Aorta (tissue), 5 donors: ENCODE measurements at regions not wholly inside any gene's neighbourhood (a gene's known extent, or its start where the extent isn't known, plus 50 kb on each side); places are given as distances from the start of the nearest gene placed in this dataset.

Experiments
- ATAC-seq: fragments of 200-7000 bp; cut with Tn5 transposase; one replicate; pipeline ENCODE4 v1.9.1; 2022; ENCODE audit warnings: moderate library complexity; ENCODE audit not compliant: low FRiP score
- DNase-seq, 2 donors: peaks; one replicate each; pipeline ENCODE4 v3.0.0-alpha.2; 2020
- H3K27ac ChIP-seq, 2 donors: one replicate each; pipeline ENCODE4 v1.5.1; 2013; ENCODE audit warnings: low read length in 2 of 2, mild to moderate bottlenecking in 2 of 2, moderate library complexity in 2 of 2, control low read depth in 1 of 2, inconsistent platforms in 1 of 2, low read depth in 1 of 2
- H3K27me3 ChIP-seq, 2 donors: one replicate each; pipeline ENCODE4 v1.6.1; 2013; ENCODE audit warnings: control low read depth in 1 of 2, low read length in 1 of 2, mild to moderate bottlenecking in 1 of 2, moderate library complexity in 1 of 2; ENCODE audit not compliant: insufficient read depth in 2 of 2, control insufficient read depth in 1 of 2
- H3K36me3 ChIP-seq, 2 donors: one replicate each; pipeline ENCODE4 v1.6.1; 2013; ENCODE audit warnings: control low read depth in 1 of 2, low read length in 1 of 2, mild to moderate bottlenecking in 1 of 2; ENCODE audit not compliant: insufficient read depth in 2 of 2, control insufficient read depth in 1 of 2
- H3K4me1 ChIP-seq, 2 donors: one replicate each; pipeline ENCODE4 v1.6.1; 2013; ENCODE audit warnings: low read length in 2 of 2, control low read depth in 1 of 2, mild to moderate bottlenecking in 1 of 2, moderate library complexity in 1 of 2; ENCODE audit not compliant: insufficient read depth in 2 of 2, control insufficient read depth in 1 of 2
- H3K4me3 ChIP-seq, 2 donors: one replicate each; pipeline ENCODE4 v1.5.1; 2013; ENCODE audit warnings: low read length in 2 of 2, control low read depth in 1 of 2, mild to moderate bottlenecking in 1 of 2
- H3K9me3 ChIP-seq: one replicate; pipeline ENCODE4 v1.6.1; 2013; ENCODE audit warnings: mild to moderate bottlenecking, low read length; ENCODE audit not compliant: control insufficient read depth
- WGBS, 2 donors: extraction: QIAGEN DNeasy Blood & Tissue Kit; methylation state at CpG; one replicate each; pipeline ENCODE4 v1.1.7; 2013; 5-methylcytosine and 5-hydroxymethylcytosine counted together
- intact Hi-C, 2 donors: fragments of 100-400 bp; cut with DNase I; formaldehyde crosslinking; loops; one replicate each; pipeline versions ENCODE4 v1.14.2 to v1.15.0; 2022
- donor health status: healthy with polysubstance abuse.
- donor health status: Bipolar disorder and iron deficiency.
- donor health status: DM: no; HTN: no; CAD: no.
- donor health status: DM: no; HTN: no; CAD: no.
- donor health status: DM: yes; HTN: yes; CAD: no.

DNA sequence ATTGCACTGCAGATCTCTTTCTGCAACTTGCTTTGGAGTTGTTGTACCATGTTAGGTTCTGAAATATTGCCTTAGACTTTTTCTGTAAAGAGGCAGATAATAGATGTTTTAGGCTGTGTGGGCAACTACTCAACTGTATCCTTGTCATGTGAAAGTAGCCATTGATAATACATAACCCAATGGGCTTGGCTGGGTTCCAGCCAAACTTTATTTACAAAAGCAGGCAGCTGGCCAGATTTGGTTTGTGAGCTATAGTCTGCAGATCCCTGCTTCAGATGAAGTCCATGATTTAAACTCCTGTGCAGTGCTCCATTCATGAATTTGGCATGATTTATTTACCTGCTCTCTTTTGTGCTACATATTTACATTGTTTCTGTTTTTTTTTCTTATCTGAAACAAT is 300.4 kb downstream of the IRX2 start:
- no peak overlapping the region for H3K27ac ChIP-seq
- no peaks in the 10 kb centered on the region for H3K36me3 ChIP-seq
- H3K9me3 ChIP-seq = peaks cover 2% of the 10 kb centered on the region
- intact Hi-C loops = no loop called here
- H3K4me1 ChIP-seq = no peaks in the 10 kb centered on the region
- DNase-seq (no peak), ATAC-seq (no peak)
- H3K4me3 ChIP-seq = no peak overlapping the region
- no peaks in the 10 kb centered on the region for H3K27me3 ChIP-seq

DNA sequence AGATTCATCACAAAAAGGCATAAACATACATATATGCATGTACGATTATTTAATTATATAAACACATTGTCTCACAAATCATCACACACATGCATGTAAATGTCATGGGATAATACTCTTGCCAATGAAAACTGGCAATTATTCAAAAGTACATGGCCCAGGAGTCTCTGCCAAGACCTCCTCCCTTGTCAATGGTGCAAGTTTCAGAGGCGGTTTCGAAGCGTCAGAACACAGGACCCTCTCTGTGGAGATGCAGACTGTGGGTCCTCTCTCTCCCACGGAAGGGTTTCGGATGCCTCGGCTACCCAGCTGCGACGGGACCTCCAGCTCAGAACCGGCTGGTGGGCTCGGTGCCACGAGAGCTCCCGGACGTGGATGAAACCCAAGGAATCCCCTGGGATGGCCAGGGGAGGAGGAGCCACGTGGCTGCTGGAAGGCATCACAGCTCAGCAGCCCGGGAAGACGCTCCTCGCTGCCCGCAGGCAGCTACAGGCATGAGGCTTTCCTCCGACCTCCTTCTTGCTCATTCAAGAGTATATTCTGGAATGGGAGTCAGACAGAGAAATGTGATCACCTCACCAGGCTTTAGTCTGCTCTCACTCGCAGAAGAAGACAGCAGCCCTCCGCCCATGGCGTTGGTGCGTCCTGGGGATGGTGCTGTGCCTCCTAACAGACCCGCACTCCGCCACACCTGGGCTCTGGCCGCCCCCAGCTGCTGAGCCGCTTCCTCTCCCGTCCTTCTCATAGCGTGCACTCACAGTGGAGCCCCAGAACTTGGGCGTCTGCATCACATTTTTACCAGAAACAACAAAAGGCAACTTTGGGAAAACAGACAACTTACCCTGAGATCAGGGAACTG is 308.8 kb downstream of the IRX2 start:
- Histone ChIP-seq H3K4me1 (no peaks in the 10 kb centered on the region), H3K9me3 (peaks cover 2% of the 10 kb centered on the region), H3K27ac (no peak overlapping the region), H3K4me3 (no peak overlapping the region), H3K27me3 (no peaks in the 10 kb centered on the region), H3K36me3 (no peaks in the 10 kb centered on the region)
- intact Hi-C loops = no loop called here
- ATAC-seq (no peak), DNase-seq (no peak)
- 79 to 80% methylated on average over 31 of the region's 31 CpGs for WGBS, 2 donors

DNA sequence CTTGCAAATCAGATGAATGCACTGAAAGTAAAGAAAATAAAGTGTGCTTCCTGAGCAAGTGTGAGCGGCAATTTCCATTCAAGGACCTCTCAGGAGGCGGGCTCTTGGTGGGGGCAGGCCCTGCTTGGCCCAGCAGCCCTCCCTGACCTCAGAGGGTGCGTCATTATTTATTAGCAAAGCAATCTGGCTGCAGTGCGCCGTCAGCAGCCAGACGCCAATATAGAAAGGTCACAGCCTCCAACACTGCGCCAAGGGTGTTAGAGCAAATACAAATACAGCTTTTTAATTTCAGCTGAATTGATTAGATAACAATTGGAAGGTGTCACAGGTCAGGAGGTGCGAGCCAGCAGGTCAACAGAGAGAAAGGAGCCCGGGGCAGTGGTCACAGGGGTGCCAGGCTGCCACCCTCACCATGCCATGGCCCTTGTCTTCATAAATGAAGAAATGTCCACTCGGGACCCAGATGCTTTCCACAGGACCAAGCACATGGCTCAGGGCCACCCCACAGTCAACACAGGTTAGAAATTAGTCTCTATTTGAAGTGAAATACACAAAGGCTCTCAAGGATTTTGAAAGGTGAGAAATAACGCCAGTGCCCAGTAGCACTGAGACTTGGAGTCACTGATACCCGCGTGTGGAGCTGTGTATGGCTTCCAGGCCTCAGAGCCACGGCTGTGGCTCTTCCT is 309.8 kb downstream of the IRX2 start:
- ATAC-seq = no peak
- H3K27me3 ChIP-seq = no peaks in the 10 kb centered on the region
- WGBS, 2 donors = 50 to 52% methylated on average over 14 of the region's 14 CpGs

DNA sequence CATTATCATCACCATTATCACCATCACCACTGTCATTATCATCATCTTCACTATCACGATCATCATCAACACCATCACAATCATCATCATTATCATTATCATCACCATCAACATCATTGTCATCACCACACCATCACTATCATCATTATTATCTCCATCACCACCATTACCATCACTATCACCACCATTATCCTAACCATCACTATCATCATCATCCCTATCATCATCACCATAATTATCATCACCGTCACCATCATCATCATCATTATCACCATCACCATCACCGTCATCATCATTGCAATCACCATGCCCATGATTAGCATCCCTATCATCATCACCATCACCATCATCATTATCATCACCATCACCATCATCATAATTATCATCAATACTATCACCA is 311.9 kb downstream of the IRX2 start:
- Histone ChIP-seq H3K27me3 (no peaks in the 10 kb centered on the region), H3K4me1 (no peaks in the 10 kb centered on the region), H3K9me3 (peaks cover 3% of the 10 kb centered on the region), H3K27ac (no peak overlapping the region), H3K36me3 (no peaks in the 10 kb centered on the region), H3K4me3 (no peak overlapping the region)
- no peak for ATAC-seq
- intact Hi-C loops = no loop called here
- DNase-seq = no peak
- WGBS, 2 donors = 90 to 96% methylated on average over 3 of the region's 3 CpGs

More for the DNA sequence above, 309.8 kb downstream of the IRX2 start:
- no peak for DNase-seq
- peaks cover 2% of the 10 kb centered on the region for H3K9me3 ChIP-seq
- no peak overlapping the region for H3K27ac ChIP-seq
- intact Hi-C loops = no loop called here
- no peaks in the 10 kb centered on the region for H3K36me3 ChIP-seq
- no peaks in the 10 kb centered on the region for H3K4me1 ChIP-seq
- no peak overlapping the region for H3K4me3 ChIP-seq

DNA sequence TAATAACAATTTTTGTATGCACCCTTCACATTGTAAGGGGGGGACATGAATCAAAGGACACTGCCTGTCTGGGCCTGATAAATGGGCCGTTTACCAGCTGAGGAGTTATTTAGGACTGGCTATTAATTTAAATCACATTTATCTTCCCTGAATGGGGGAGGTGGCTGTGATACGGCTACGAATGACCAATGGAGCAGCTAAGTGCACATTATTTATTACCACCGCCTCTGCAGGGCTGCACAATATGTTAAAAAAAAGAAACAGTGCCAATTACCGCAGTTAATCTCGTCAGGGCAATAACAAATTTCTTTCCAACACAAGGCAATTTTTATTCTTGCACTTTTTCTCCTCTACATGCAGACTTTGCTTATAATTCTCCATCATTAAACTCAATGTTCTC is 318.4 kb downstream of the IRX2 start:
- no peak for ATAC-seq
- intact Hi-C loops = no loop called here
- no peak overlapping the region for H3K27ac ChIP-seq
- WGBS, 2 donors = 10 to 20% methylated on average over 6 of the region's 6 CpGs
- H3K27me3 ChIP-seq = no peaks in the 10 kb centered on the region
- no peak overlapping the region for H3K4me3 ChIP-seq
- no peaks in the 10 kb centered on the region for H3K4me1 ChIP-seq
- H3K9me3 ChIP-seq = peaks cover 2% of the 10 kb centered on the region
- no peak for DNase-seq
- no peaks in the 10 kb centered on the region for H3K36me3 ChIP-seq

DNA sequence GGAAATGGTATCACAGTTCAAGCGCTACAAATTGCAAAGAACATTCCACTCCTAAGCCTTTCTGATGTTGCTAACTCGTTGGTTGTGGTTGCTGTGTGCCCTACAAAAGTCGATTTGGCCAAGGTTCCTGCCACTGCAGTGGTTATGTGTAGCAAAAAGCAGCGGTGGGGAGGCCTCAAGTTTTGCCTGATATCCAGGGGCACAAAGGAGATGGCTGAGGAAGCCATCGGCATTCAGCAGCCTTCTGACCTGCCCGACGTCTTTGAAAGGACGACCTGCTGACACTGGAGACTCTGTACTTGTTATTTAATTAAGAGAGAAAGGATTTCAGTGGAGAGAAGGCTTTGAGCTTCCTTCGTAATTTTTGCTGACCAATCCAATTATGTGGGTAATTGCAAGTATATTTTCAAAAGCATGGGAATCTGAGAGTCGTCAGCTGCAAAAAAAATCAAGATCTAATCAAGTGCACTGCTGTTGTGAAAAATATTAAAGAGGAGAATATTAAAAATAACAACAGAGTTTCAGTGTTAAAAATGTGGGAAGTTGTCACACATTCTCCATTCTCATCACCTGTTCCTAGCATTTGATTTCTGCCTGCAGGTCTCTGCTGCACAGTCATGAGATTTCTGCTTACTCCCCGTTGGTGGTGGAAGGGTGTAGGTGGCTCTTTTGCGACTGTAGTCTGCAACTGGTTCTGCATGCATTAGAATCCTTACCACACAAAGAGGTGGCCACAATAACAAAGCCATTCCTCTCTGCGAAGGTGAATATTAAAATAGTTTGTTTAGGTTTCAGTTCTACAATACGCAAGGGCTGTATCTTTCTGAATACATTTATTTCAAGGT is 319.2 kb downstream of the IRX2 start:
- no peak for ATAC-seq
- WGBS, 2 donors = 61 to 62% methylated on average over 14 of the region's 14 CpGs

DNA sequence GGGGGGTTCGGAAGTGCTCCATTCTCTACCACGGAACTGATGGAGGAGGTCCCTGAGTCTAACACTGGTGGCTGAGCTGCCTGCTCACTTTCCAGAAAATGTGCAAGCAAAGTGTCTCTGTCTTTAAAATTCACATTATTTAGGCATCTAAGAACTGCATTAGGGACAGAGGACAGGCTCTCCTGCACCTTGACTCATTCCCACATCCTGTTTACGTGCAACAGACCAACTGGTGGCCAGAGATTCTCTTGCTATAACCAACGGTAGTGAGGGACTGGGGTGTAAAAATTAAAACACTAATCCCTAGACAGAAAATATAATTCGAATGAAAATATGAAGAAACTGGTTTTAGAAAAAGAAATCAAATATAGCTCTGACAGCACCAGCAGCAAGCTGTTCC is 320.9 kb downstream of the IRX2 start:
- no peak overlapping the region for H3K27ac ChIP-seq
- DNase-seq (no peak), ATAC-seq (no peak)
- 68 to 74% methylated on average over 5 of the region's 5 CpGs for WGBS, 2 donors
- peaks cover 2% of the 10 kb centered on the region for H3K9me3 ChIP-seq
- H3K4me1 ChIP-seq = no peaks in the 10 kb centered on the region
- no peaks in the 10 kb centered on the region for H3K36me3 ChIP-seq
- intact Hi-C loops = no loop called here
- no peaks in the 10 kb centered on the region for H3K27me3 ChIP-seq
- H3K4me3 ChIP-seq = no peak overlapping the region

More for the DNA sequence above, 319.2 kb downstream of the IRX2 start:
- DNase-seq = no peak
- intact Hi-C loops = no loop called here
- Histone ChIP-seq H3K36me3 (no peaks in the 10 kb centered on the region), H3K4me1 (no peaks in the 10 kb centered on the region), H3K27me3 (no peaks in the 10 kb centered on the region), H3K9me3 (peaks cover 2% of the 10 kb centered on the region), H3K4me3 (no peak overlapping the region), H3K27ac (no peak overlapping the region)

DNA sequence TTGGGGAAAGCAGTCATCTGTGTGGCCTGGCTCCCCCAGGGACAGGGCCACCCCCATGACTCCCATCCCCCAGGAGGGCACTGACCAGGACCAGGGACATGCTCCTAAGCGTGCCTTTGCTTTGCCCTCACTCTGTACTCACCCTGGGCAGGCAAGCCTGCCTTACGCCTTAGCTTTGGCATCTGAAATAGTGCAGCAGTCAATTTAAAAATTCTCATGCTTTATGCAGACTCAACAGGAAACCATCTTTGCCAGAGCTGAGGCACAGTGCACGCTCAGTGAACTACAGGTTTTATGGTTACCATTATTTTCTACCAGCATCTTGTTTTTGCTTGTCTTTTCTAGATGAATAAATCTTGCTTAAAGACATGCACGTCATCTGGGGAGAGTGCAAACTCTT is 323.5 kb downstream of the IRX2 start:
- Histone ChIP-seq H3K36me3 (no peaks in the 10 kb centered on the region), H3K27ac (no peak overlapping the region), H3K4me1 (no peaks in the 10 kb centered on the region), H3K9me3 (no peaks in the 10 kb centered on the region), H3K27me3 (no peaks in the 10 kb centered on the region), H3K4me3 (no peak overlapping the region)
- intact Hi-C loops = no loop called here
- ATAC-seq (no peak), DNase-seq (no peak)
- WGBS, 2 donors = 31 to 34% methylated on average over 4 of the region's 4 CpGs
